HG03342 (cell line): ENCODE measurements at regions not wholly inside any gene's neighbourhood (a gene's known extent, or its start where the extent isn't known, plus 50 kb on each side); places are given as distances from the start of the nearest gene placed in this dataset.
"Not testable (repeated sequence)": the region's sequence is repeated elsewhere in the genome, so short reads cannot be mapped to it uniquely, and the experiment has no call there.

ENCODE experiments used
- ATAC-seq: cut with Tn5 transposase; IDR thresholded peaks from one replicate; pipeline ENCODE4 v1.9.1; 2021; ENCODE audit warnings: mild to moderate bottlenecking, moderate library complexity; ENCODE audit not compliant: unreplicated experiment

DNA sequence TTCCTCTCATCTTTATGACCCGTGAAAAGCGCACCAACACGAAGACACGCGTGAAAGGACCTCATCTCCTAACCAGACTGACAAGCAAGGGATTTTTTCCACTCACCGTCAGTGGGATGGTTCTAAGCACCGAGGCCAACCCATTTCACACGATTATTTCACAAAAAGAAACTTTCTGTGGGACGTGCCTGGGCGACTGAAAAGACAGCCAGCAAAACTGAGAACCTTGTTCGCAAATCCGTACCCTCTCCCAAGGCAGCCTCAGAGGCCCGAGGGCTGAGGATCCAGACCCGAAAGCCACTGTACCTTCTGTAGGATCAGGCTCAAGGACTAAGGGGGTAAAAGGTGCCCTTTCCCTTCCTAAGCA lies 84.9 kb upstream of the METTL9 start:
- not testable (repeated sequence) for ATAC-seq

DNA sequence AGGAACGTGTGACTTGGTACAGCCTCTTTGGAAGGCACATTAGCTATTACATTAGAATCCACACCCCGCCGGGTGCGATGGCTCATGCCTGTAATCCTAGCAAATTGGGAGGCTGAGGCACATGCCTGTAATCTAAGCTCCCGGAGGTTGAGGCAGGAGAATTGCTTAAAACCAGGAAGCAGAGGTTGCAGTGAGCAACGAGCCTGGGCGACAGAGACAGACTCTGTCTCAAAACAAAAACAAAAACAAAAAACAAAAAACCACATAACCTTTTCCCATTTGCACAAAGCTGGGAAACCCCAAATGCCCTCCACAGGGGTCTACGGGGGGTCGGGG lies 82.7 kb upstream of the METTL9 start:
- ATAC-seq: not testable (repeated sequence)

DNA sequence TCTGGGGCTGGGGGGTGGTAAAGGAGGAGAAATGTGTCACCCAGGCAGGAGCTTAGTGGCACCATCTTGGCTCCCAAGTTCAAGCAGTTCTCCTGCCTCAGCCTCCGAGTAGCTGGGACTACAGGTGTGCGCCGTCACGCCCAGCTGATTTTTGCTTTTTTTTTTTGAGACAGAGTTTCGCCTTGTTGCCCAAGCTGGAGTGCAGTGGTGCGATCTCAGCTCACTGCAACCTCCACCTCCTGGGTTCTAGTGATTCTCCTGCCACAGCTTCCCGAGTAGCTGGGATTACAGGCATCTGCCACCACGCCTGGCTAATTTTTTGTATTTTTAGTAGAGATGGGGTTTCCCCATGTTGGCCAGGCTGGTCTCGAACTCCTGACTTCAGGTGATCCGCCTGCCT lies 82.1 kb upstream of the METTL9 start:
- ATAC-seq: peak; percentile 16

DNA sequence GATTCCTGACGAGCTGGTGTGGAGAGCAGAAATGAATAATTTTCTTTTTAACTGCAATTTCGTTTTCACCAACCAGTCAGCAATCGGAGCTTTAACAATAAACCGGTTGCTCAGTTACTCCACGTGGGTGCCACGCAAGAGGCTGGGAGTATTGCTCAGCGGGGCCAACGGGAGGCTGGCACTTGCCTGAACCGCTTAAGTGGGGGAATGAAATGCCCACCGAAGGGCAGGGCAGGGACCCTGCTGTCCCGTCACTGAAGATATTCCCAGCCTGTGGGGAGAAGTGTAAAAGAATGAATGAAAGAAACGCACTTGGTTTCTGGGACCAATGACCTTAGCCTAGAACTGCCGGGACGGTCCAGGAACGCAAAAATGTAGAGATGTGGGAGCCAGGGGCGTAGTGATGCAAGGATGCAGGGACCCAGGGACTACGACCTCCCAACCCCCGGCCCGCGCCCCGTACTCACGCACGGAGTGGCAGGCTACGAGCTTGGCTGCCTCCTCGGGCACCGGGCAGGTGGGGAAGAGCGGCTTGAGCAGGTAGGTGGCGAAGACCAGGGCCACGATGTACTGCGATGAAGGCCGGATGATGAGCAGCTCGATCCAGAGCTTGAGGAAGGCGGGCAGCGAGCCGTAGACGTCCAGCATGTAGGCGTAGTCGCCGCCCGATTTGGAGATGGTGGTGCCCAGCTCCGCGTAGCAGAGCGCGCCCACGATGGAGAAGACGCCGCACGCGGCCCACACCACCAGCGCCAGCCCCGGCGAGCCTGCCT lies 79.8 kb upstream of the METTL9 start:
- peak; percentile 11 for ATAC-seq

DNA sequence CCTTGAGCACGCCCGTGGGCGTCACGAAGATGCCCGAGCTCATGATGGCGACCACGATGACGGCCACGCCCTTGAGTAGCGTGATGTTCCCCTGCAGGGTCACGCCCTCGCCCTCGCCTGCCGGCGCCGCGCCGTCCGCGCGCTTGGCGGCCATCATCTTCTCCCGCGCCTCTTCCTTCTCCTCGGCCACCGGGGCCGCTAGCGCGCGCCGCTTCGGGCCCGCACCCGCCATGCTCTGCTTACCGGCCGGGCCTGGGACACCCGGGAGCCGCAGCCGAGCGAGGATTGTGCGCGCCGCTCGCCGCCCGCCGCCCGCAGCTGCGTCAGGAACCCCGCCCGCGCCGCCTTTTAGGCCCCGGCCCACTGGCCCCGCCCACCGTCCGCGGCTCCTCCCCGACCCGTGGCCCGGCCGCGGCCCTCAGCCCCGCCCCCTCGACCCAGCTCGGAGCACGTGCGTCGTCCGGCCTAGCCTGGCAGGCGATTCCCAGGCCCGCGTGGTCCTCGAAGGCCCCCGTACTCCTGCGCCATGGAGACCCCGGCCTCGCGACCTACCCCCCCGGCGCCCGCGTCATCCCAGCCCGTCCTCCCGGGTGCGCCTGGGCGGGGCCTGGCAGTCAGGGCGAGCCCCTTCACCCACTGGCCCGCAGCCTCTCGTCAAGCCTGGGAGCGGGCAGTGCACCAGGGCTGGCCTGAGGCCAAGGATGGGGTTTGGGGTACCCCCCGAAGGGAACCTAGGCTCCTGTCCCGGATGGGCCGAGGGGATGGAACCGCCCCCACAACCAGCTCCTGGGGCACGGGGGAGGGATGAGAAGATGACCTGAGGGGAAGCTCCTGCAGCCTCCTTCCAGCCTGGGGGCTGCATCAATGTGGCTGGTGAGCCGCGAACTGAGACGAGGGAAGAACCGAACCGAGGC lies 79.0 kb upstream of the METTL9 start:
- peak; percentile 54 for ATAC-seq

DNA sequence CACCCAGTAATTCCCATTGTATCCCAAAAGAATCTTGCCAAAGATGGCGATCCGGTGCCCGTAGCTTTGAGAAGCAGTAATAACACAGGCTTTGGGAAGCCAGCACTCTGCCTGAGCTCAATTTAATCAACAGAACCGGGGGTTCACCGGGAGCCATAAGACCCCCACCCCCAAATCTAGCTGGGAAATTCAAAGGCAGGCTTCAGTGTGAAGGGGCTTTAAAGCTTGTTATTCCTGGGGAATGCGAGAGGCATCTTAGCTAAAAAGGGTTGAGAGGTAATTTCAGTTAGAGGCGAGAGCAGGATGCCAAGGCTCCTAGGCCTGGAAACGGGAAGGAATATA lies 78.4 kb upstream of the METTL9 start:
- ATAC-seq: not testable (repeated sequence)

DNA sequence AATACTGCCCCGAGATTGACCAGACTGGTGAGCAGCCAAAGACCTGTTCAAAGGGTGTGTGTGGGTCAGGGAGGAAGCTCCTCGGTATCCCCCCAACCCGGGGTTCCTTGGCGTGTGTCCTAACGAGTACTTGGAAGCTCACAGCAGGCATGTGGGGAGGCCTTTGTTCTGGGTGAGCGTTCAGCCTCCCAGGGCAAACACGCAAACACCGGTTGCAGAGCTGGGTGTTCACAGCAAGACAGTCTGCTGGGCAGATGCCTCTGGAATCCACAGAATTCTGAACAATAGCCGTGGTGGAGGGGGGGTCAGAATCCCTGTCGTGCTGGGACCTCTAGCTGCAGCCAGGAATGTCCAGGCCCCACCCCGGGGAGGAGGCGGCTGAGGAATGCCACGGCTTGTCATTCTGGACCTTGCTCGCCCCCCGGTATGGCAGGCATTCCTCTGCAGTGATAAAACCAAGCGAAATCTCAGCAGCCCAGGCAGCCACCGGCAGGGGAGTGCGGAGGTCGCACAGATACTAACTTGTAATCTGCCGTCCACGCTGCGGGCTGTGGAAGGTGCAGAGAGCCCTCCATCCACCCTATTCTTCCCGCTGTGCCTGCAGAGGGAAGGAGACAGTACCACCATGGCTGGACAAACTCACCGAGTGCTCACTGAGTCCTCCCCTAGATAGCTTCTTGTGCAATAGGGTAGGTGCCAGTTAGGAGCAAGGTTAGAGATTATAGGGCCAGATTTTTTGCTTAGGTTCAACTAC lies 77.8 kb upstream of the METTL9 start:
- not testable (repeated sequence) for ATAC-seq

DNA sequence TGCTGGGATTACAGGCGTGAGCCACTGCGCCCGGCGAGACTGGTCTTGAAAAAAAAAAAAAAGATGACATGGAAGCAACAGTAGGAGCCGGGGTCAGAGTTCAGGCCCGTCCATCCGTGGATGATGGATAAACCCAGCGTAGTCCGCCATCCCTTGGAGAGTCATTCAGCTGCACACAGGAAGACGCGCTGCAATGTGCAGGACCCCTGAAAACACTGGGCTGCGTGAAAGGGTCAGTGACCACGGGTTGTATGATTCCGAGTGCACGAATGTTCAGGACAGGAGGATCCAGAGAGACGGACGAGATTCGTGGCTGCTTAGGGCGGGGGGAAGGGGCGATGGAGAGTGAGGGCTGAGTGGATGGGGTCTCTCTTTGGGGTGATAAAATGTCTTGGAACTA lies 76.5 kb upstream of the METTL9 start:
- ATAC-seq: not testable (repeated sequence)

DNA sequence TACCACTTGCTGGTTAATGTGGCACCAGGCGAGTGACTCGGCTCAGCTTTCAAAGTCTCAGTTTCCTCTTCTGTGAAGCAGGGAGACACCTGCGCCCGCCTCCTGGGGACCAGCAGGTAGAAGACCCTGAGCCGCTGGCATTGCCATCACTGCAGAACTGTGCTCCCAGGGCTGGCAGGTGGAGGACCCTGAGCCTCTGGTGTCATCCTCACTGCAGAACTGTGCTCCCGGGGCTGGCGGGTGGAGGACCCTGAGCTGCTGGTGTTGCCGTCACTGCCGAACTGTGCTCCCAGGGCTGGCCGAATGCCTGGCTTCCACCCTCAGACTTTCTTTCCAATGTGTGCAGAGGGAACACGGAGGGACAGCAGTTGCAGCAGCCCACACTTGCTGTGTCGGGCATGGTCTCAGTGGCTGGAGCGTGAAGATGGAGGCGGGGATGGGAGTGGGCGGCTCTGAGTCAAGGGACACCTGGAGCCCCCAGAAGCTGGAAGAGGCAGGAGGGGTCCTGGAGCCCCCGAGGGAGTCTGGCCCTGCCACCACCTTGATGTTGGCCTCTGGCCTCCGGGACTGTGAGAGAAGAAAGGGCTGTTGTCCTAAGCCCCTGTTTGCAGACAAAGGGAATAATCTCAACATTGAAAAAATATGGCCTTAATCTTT lies 75.8 kb upstream of the METTL9 start:
- ATAC-seq: no peak

DNA sequence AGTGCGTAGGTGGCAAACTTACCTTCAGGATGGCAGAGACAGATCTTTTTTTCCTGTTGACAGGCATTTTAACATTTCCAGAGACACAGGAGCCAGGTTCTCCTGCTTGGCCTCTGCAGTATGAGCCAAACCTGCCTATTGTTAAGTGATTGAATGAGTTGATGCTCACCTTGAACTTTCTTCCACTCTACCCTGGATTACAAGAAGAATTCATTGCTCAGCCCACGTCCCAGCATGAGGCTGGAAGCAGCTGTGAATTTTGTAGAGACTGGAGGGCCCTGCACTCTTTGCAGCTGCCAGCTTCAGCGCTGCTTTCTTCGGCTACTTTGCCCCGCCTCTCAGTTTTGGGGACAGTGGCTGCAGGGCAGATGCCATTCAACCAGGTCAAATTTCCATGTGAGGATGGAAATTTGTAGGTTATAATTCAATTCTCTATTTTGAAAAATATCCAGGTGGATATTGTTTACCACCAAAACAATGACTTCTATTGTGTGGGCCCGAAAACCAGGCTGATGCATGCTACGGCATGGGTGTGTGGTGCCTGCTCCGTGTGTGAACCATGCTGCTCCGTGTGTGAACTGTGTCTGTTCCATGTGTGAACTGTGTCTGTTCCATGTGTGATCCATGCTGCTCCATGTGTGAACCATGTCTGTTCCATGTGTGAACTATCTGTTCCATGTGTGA lies 75.2 kb upstream of the METTL9 start:
- ATAC-seq: no peak

DNA sequence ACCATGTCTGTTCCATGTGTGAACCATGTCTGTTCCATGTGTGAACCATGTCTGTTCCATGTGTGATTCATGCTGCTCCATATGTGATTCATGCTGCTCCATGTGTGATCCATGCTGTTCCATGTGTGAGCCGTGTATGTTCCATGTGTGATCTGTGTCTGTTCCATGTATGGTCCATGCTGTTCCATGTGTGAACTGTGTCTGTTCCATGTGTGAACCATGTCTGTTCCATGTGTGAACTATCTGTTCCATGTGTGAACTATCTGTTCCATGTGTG lies 74.7 kb upstream of the METTL9 start:
- not testable (repeated sequence) for ATAC-seq

DNA sequence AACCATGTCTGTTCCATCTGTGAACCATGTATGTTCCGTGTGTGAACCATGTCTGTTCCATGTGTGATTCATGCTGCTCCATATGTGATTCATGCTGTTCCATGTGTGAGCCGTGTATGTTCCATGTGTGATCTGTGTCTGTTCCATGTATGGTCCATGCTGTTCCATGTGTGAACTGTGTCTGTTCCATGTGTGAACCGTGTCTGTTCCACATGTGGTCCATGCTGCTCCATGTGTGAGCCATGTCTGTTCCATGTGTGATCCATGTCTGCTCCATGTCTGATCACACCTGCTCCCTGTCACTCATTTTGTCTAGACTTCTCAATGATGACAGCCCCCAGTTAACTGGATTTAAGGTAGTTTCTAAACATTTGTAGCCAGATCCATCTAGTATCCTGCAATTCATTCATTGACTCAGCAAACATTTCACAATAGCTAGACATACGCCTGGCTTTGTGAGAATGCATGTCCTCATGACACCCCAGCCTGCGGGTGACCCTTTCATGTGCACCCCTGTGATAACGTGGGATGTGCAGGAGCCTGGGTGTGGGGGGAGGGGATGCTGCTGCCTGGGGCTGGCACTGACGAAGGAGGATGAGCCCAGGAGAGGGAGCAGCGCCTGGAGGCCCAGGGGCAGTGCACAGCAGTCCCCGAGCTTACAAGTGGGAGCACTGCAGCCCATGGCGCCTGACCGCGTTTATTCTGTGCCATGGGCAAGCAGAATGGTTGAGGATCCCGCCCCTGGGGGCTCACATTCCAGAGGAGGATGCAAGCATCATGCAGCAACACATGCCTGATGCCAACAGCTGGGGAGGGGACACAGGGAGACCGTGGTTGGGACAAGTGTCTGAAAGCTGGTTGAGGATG lies 74.1 kb upstream of the METTL9 start:
- ATAC-seq: not testable (repeated sequence)

DNA sequence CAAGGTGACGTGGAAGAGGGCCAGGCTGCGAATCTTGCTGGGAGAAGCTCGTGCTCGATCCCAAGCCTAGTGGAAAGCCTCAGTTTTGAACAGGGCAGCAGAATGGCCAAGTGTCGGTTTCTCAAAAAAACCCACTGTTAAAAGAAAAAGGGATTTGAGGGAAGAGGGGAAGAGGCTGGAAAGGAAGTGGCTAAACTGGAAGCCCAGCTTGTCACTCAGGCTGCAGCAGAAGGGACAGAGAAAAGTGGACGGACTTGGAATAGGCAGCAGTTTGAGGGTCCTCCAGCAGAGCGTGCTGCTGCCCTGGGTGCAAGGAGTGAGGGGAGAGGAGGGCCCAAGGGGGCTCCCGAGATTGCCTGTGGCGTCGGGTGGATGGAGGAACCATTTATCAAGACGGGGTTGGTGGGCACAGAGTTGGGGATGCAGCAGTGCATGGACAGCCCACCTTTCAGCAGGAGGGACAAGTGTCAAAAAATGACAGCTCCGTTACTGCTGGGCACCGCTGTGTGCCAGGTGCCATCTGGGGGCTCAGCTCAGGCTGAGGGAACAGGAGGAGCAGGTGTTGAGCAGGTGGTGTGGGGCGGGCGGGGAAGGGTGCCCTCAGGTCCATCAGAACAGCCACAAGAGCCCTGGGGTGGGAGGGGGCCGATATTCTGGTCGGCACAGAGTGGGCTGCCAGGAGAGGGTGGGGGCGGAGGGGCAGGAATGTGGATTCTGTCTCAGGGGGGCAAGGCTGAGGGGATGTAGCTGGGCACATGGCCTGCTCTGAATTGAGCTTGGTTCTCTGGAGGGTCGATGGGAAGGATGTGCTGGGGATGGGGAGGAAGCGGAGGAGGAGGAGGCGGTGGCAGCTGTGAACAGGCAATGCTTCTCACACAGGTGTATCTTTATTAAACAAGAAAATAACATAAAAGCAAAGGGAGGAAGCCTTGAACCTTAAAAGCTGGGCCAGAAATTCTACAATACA lies 73.1 kb upstream of the METTL9 start:
- not testable (repeated sequence) for ATAC-seq

DNA sequence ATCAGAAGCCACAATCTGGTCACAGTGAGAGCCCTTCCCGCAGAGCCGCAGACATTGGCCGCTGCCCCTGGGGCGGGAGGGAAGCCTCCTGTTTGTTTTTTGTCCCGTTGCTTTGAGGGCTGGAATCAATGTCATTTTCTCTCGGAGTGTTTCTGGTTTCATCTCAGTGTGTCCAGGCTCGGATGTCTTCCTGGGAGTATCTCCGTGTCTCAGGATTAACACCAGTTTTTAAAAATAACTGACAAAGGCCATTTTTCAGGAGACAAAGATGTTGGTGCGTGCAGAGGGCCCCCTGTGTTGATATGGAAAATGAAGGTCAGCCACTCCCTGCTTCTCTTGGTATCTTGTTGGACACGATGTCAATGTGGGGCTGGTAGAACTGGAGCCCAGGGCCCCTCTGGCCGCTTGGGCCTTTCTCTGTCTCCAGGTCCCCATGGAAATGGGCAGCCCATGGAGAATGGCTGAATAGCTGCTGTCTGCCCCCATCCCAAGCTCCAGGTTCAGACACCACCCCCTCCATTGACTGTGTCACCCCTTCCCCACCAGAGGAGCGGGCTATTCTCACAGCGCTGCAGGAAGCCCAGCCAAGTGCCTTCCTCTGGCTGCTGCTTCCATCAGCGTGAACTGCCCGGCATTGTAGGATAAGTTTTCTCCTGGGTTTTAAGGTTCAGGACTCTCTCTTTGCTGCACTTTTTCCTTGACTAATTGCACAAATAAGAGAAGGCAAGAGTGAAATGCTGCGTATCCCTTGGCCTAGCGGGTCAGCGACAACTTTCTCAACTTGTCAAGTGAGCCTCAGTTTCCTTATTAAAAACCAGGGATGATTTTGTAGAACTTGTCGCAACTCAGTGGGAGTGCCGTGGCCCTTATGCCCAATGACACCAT lies 72.2 kb upstream of the METTL9 start:
- ATAC-seq: no peak

DNA sequence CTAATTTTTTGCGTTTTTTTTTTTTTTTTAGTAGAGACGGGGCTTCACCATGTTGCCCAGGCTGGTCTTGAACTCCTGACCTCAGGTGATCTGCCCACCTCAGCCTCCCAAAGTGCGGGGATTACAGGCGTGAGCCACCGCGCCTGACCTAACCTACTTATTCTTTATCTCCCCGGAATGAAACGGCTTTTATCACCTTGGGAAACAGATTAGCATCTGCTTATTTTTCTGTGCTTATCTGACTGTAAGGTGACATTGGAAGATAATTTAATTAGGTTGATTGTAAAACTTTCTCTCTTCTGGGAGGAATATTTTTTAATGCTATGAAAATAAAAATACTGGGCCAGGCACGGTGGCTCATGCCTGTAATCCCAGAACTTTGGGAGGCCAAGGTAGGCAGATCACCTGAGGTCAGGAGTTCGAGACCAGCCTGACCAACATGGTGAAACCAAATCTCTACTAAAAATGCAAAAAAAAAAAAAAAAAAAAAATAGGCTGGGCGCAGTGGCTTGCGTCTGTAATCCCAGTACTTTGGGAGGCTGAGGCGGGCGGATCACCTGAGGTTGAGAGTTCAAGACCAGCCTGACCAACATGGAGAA lies 70.2 kb upstream of the METTL9 start:
- not testable (repeated sequence) for ATAC-seq

DNA sequence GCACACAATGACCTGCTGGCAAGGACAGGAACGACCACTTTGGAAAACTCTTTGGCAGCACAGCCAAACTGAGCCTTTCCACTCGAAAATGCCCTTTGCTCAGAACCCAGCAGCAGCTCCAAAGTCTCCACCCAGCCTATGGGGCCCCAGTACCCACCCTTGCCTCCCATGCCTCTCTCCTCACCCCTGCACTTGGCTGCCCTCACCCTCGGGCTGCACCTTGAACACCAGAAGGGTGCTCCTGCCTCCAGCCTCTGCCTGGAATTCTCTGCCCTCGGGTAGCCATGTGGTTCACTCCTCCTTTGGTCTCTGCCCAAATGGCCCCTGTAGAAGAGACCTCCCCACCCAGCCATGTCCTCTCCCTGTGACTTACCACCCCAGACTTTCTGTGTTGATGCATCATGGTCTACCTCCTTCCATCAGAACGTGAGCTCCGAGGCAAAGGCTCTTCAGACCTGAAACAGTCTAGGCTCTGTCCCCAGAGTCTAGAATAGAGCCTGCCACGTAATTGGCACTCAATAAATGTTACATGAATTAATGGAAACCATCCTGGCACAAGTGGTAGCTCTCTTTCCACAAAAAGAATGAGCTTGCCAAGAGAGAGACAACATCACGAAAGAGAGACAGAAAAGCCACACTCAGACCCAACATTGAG lies 68.5 kb upstream of the METTL9 start:
- not testable (repeated sequence) for ATAC-seq

DNA sequence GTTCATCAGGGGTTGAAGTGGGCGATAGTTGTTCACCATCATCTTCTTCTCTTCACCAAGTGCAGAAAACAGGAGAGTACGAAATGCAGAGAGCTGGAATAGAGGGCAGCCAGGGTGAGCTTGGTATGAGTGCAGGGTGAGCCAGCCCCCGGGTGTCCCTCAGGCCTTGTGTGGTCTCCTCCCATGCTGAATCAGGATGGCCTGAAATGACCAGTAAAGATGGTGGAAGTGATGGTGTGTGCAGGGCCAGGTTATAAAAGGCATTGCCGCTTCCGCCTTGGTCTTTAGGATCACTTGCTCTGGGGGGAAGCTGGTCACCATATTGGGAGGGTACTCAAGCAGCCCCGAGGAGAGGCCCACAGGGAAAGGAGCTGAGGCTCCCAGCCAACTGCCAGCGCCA lies 66.4 kb upstream of the METTL9 start:
- ATAC-seq: not testable (repeated sequence)
